Hematopoietic multipotent progenitor cell treated with erythropoietin and hydrocortisone succinate and interleukin-3 and kit ligand, for 15 days (in vitro differentiated cells): ENCODE measurements at regions not wholly inside any gene's neighbourhood (a gene's known extent, or its start where the extent isn't known, plus 50 kb on each side); places are given as distances from the start of the nearest gene placed in this dataset.
A peak's percentile ranks its signal among the peaks of the same experiment; 100 is the strongest.
"Not testable (repeated sequence)": the region's sequence is repeated elsewhere in the genome, so short reads cannot be mapped to it uniquely, and the experiment has no call there.

Experiments
- DNase-seq: peaks from one replicate; pipeline ENCODE4 v3.0.0-alpha.2; 2015; ENCODE audit warnings: low spot score

- DNase-seq = no peak
Observed at GRCh38 chr3:197430934-197431333, 124.8 kb downstream of the BDH1 start.

- no peak for DNase-seq
Observed at GRCh38 chr3:197430502-197430901, 125.3 kb downstream of the BDH1 start.

GRCh38 chr3:197428952-197429351, 126.8 kb downstream of the BDH1 start:
- no peak for DNase-seq

GRCh38 chr3:197428117-197428801, 127.5 kb downstream of the BDH1 start:
- DNase-seq = peak; percentile 49

GRCh38 chr3:197427021-197427420, 128.6 kb upstream of the DLG1 start:
- no peak for DNase-seq

- no peak for DNase-seq
Observed at GRCh38 chr3:197426121-197426566, 127.7 kb upstream of the DLG1 start.

- no peak for DNase-seq
Observed at GRCh38 chr3:197425485-197426120, 127.2 kb upstream of the DLG1 start.

- DNase-seq = no peak
Observed at GRCh38 chr3:197424674-197425484, 126.5 kb upstream of the DLG1 start.

- DNase-seq = no peak
Observed at GRCh38 chr3:197424266-197424665, 125.9 kb upstream of the DLG1 start.

GRCh38 chr3:197423376-197423775, 125.0 kb upstream of the DLG1 start:
- no peak for DNase-seq

- no peak for DNase-seq
Observed at GRCh38 chr3:197422506-197422905, 124.1 kb upstream of the DLG1 start.

- no peak for DNase-seq
Observed at GRCh38 chr3:197421021-197421420, 122.6 kb upstream of the DLG1 start.

GRCh38 chr3:197420566-197420965, 122.2 kb upstream of the DLG1 start:
- no peak for DNase-seq

GRCh38 chr3:197420115-197420514, 121.7 kb upstream of the DLG1 start:
- no peak for DNase-seq

GRCh38 chr3:197419696-197420095, 121.3 kb upstream of the DLG1 start:
- no peak for DNase-seq

- DNase-seq = no peak
Observed at GRCh38 chr3:197417911-197418618, 119.7 kb upstream of the DLG1 start.

GRCh38 chr3:197417441-197417840, 119.0 kb upstream of the DLG1 start:
- DNase-seq = no peak

- not testable (repeated sequence) for DNase-seq
Observed at GRCh38 chr3:197411899-197412298, 113.5 kb upstream of the DLG1 start.

GRCh38 chr3:197410170-197410569, 111.8 kb upstream of the DLG1 start:
- DNase-seq = not testable (repeated sequence)

- DNase-seq = no peak
Observed at GRCh38 chr3:197408177-197408957, 110.0 kb upstream of the DLG1 start.

- no peak for DNase-seq
Observed at GRCh38 chr3:197407526-197407925, 109.1 kb upstream of the DLG1 start.

GRCh38 chr3:197407053-197407452, 108.6 kb upstream of the DLG1 start:
- DNase-seq = no peak
